IMR-90 (cell line): ENCODE measurements at regions not wholly inside any gene's neighbourhood (a gene's known extent, or its start where the extent isn't known, plus 50 kb on each side); places are given as distances from the start of the nearest gene placed in this dataset.

ENCODE experiments used
- ATAC-seq: fragments of 200-7000 bp; cut with Tn5 transposase; 2 replicates; pipeline ENCODE4 v1.9.1; 2020; ENCODE audit warnings: low read depth, mild to moderate bottlenecking, moderate library complexity
- BruUV-seq: library from RNA; stranded (reverse); fragments of 400-500 nt; replicated peaks from 2 replicates; lab custom pipeline; 2021; lab: Mats Ljungman, UMichigan
- CTCF ChIA-PET: fragments of 300-600 bp; formaldehyde crosslinking; extraction: SDS; loops from one replicate; lab custom pipeline; 2021; ENCODE audit warnings: antibody characterized with exemption; lab: Yijun Ruan, JAX
- POLR2A ChIA-PET: fragments of 300-600 bp; sonication (Branson Sonifier 250); formaldehyde crosslinking; loops from one replicate; lab custom pipeline; 2022; ENCODE audit warnings: antibody characterized with exemption; ENCODE audit not compliant: unreplicated experiment; lab: Charles Lee
- DNase-seq: peaks from one replicate; pipeline ENCODE4 v3.0.0; 2013
- H2AFZ ChIP-seq: replicated peaks from 2 replicates; pipeline ENCODE3; 2013; ENCODE audit warnings: low read length, mild to moderate bottlenecking; ENCODE audit not compliant: poor library complexity
- H2AK5ac ChIP-seq: 2 replicates; pipeline ENCODE4 v1.6.1; 2013; ENCODE audit warnings: low read depth, low read length, inconsistent platforms
- H2AK9ac ChIP-seq: replicated peaks from 2 replicates; pipeline ENCODE3; 2013; ENCODE audit warnings: mild to moderate bottlenecking, low read depth, low read length, moderate library complexity; ENCODE audit not compliant: poor library complexity
- H2BK120ac ChIP-seq: 2 replicates; pipeline ENCODE4 v1.6.1; 2013; ENCODE audit warnings: low read depth, low read length, inconsistent platforms
- H2BK15ac ChIP-seq: 3 replicates; pipeline ENCODE4 v1.6.1; 2013; ENCODE audit warnings: low read depth, low read length, inconsistent platforms
- H2BK20ac ChIP-seq: 2 replicates; pipeline ENCODE4 v1.6.1; 2013; ENCODE audit warnings: low read depth, mild to moderate bottlenecking, inconsistent platforms, low read length, moderate library complexity
- H2BK5ac ChIP-seq: 2 replicates; pipeline ENCODE4 v1.6.1; 2013; ENCODE audit warnings: mild to moderate bottlenecking, low read depth, low read length, inconsistent platforms; ENCODE audit not compliant: poor library complexity, severe bottlenecking
- H3K14ac ChIP-seq: replicated peaks from 2 replicates; pipeline ENCODE4 v1.6.1; 2013; ENCODE audit warnings: low read depth, low read length, inconsistent platforms
- H3K18ac ChIP-seq: 2 replicates; pipeline ENCODE4 v1.6.1; 2013; ENCODE audit warnings: low read depth, low read length, control low read depth
- H3K23ac ChIP-seq: 2 replicates; pipeline ENCODE4 v1.6.1; 2013; ENCODE audit warnings: low read depth, low read length, inconsistent platforms
- H3K27ac ChIP-seq: 2 replicates; pipeline ENCODE4 v1.5.1; 2013; ENCODE audit warnings: mild to moderate bottlenecking, control low read depth, low read length; ENCODE audit not compliant: insufficient read depth
- H3K27me3 ChIP-seq: 2 replicates; pipeline ENCODE4 v1.6.1; 2013; ENCODE audit warnings: low read length; ENCODE audit not compliant: control insufficient read depth, insufficient read depth
- H3K36me3 ChIP-seq: 2 replicates; pipeline ENCODE4 v1.6.1; 2013; ENCODE audit warnings: low read length, mixed read lengths; ENCODE audit not compliant: control insufficient read depth, insufficient read depth
- H3K4ac ChIP-seq: 2 replicates; pipeline ENCODE4 v1.6.1; 2013; ENCODE audit warnings: low read depth, low read length, inconsistent platforms
- H3K4me1 ChIP-seq: 2 replicates; pipeline ENCODE4 v1.6.1; 2013; ENCODE audit warnings: low read length, mixed read lengths; ENCODE audit not compliant: control insufficient read depth, insufficient read depth
- H3K4me2 ChIP-seq: 2 replicates; pipeline ENCODE4 v1.6.1; 2013; ENCODE audit warnings: low read depth, mild to moderate bottlenecking, control low read depth, low read length, moderate library complexity
- H3K4me3 ChIP-seq: 2 replicates; pipeline ENCODE4 v1.5.1; 2013; ENCODE audit warnings: low read depth, mild to moderate bottlenecking, control low read depth, low read length, moderate library complexity; ENCODE audit not compliant: insufficient read depth
- H3K56ac ChIP-seq: 2 replicates; pipeline ENCODE4 v1.6.1; 2013; ENCODE audit warnings: low read length, inconsistent platforms; ENCODE audit not compliant: insufficient read depth; ENCODE audit errors: extremely low read depth
- H3K79me1 ChIP-seq, 2 experiments: 2 replicates each; pipeline ENCODE4 v1.6.1; 2013; ENCODE audit warnings: low read length in 2 of 2, inconsistent platforms in 1 of 2, low read depth in 1 of 2
- H3K9ac ChIP-seq: 2 replicates; pipeline ENCODE4 v1.6.1; 2013; ENCODE audit warnings: low read depth, low read length, control low read depth
- H3K9me1 ChIP-seq: 2 replicates; pipeline ENCODE4 v1.6.1; 2013; ENCODE audit warnings: low read length, inconsistent platforms; ENCODE audit not compliant: insufficient read depth
- H3K9me3 ChIP-seq: 2 replicates; pipeline ENCODE4 v1.6.1; 2013; ENCODE audit warnings: low read length; ENCODE audit not compliant: control insufficient read depth, insufficient read depth
- H4K20me1 ChIP-seq: 2 replicates; pipeline ENCODE4 v1.6.1; 2013; ENCODE audit warnings: low read length, inconsistent platforms; ENCODE audit not compliant: insufficient read depth
- H4K5ac ChIP-seq: 2 replicates; pipeline ENCODE4 v1.6.1; 2013; ENCODE audit warnings: mild to moderate bottlenecking, low read depth, low read length, control low read depth
- H4K8ac ChIP-seq, 2 experiments: 2 replicates each; pipeline ENCODE4 v1.6.1; 2013; ENCODE audit warnings: low read depth in 2 of 2, low read length in 2 of 2, control low read depth in 1 of 2, inconsistent platforms in 1 of 2
- H4K91ac ChIP-seq: 2 replicates; pipeline ENCODE4 v1.6.1; 2013; ENCODE audit warnings: low read depth, low read length, inconsistent platforms; ENCODE audit not compliant: insufficient read depth
- BHLHE40 ChIP-seq: fragments of 150-350 bp; IDR thresholded peaks from 2 replicates; pipeline ENCODE4 v1.6.1; 2016; ENCODE audit warnings: mild to moderate bottlenecking, low read depth, low read length
- CEBPB ChIP-seq: IDR thresholded peaks from 2 replicates; pipeline ENCODE4 v1.6.1; 2012; ENCODE audit warnings: low read depth, low read length, improper control_type of control experiment
- CHD1 ChIP-seq: IDR thresholded peaks from 2 replicates; pipeline ENCODE4 v1.6.1; 2012; ENCODE audit warnings: low read depth, low read length, improper control_type of control experiment
- CTCF ChIP-seq: conservative IDR thresholded peaks from 2 replicates; pipeline ENCODE4 v1.5.1; 2012; ENCODE audit warnings: mild to moderate bottlenecking, low read depth, low read length, improper control_type of control experiment
- FOS ChIP-seq: fragments of 150-350 bp; IDR thresholded peaks from 2 replicates; pipeline ENCODE4 v1.6.1; 2016; ENCODE audit warnings: low read depth, low read length
- MAFK ChIP-seq: IDR thresholded peaks from 2 replicates; pipeline ENCODE4 v1.6.1; 2012; ENCODE audit warnings: low read depth, low read length, improper control_type of control experiment
- MAZ ChIP-seq: IDR thresholded peaks from 2 replicates; pipeline ENCODE4 v1.6.1; 2012; ENCODE audit warnings: low read depth, mild to moderate bottlenecking, low read length, improper control_type of control experiment, moderate library complexity, borderline replicate concordance
- MXI1 ChIP-seq: IDR thresholded peaks from 2 replicates; pipeline ENCODE4 v1.6.1; 2012; ENCODE audit warnings: low read depth, mild to moderate bottlenecking, low read length, moderate library complexity, borderline replicate concordance
- NFE2L2 ChIP-seq: fragments of 150-350 bp; IDR thresholded peaks from 2 replicates; pipeline ENCODE4 v1.6.1; 2016; ENCODE audit warnings: low read depth, mild to moderate bottlenecking, low read length
- POLR2A ChIP-seq: IDR thresholded peaks from 2 replicates; pipeline ENCODE4 v1.6.1; 2012; ENCODE audit warnings: mild to moderate bottlenecking, low read depth, low read length
- RAD21 ChIP-seq: IDR thresholded peaks from 2 replicates; pipeline ENCODE4 v1.6.1; 2012; ENCODE audit warnings: low read length, improper control_type of control experiment
- RCOR1 ChIP-seq: IDR thresholded peaks from 2 replicates; pipeline ENCODE4 v1.6.1; 2012; ENCODE audit warnings: mild to moderate bottlenecking, low read length, improper control_type of control experiment; ENCODE audit not compliant: insufficient replicate concordance
- RFX5 ChIP-seq: IDR thresholded peaks from 2 replicates; pipeline ENCODE4 v1.8.0; 2012; ENCODE audit warnings: low read depth, mild to moderate bottlenecking, low read length, moderate library complexity
- SMC3 ChIP-seq: fragments of 150-350 bp; IDR thresholded peaks from 2 replicates; pipeline ENCODE4 v1.6.1; 2016; ENCODE audit warnings: low read depth, mild to moderate bottlenecking, antibody characterized with exemption, low read length, moderate library complexity
- USF2 ChIP-seq: fragments of 150-350 bp; IDR thresholded peaks from 2 replicates; pipeline ENCODE4 v1.6.1; 2017; ENCODE audit warnings: mild to moderate bottlenecking, antibody characterized with exemption, low read length, low read depth
- WGBS, 2 experiments: methylation state at CpG; one replicate each; pipeline versions ENCODE4 v1.1.5 to v1.1.7; 2013; ENCODE audit warnings: missing lambda C conversion rate in 2 of 2; ENCODE audit not compliant: insufficient read length in 1 of 2; ENCODE audit errors: extremely low coverage in 2 of 2; 5-methylcytosine and 5-hydroxymethylcytosine counted together
- dilution Hi-C: fragments of 300-500 bp; cut with HindIII; formaldehyde crosslinking; loops from one replicate; pipeline ENCODE4 v1.14.3; 2018; ENCODE audit warnings: low sequenced_read_pairs; ENCODE audit not compliant: unreplicated experiment
- in situ Hi-C: fragments of 300-500 bp; cut with MboI; formaldehyde crosslinking; loops from 3 replicates; pipeline ENCODE4 v1.14.3; 2019; ENCODE audit warnings: low sequenced_read_pairs, inconsistent platforms, mixed read lengths
- intact Hi-C: fragments of 100-400 bp; cut with micrococcal nuclease; formaldehyde crosslinking; loops from 2 replicates; pipeline ENCODE4 v1.10.0; 2022
- TF ChIP-seq, protein P1 (sequence below): fragments of 150-350 bp; IDR thresholded peaks from 2 replicates; pipeline ENCODE4 v1.6.1; 2016; ENCODE audit warnings: low read depth, mild to moderate bottlenecking, low read length, moderate library complexity, borderline replicate concordance

GRCh38 chr5:174455301-174455700, 269.1 kb upstream of the MSX2 start:
- H2BK15ac ChIP-seq: no peak overlapping the region
- H2BK20ac ChIP-seq: no peak overlapping the region
- dilution Hi-C loops: no loop called here
- in situ Hi-C loops: no loop called here
- no peak overlapping the region for H3K4me3 ChIP-seq
- CTCF ChIA-PET: no interaction called here
- no peak overlapping the region for H3K4me2 ChIP-seq
- no peak overlapping the region for H3K23ac ChIP-seq
- no peak overlapping the region for H3K27ac ChIP-seq
- no peaks in the 10 kb centered on the region for H3K9me1 ChIP-seq
- no peak overlapping the region for H2BK5ac ChIP-seq
- no peaks in the 10 kb centered on the region for H3K79me1 ChIP-seq
- no peaks in the 10 kb centered on the region for H4K20me1 ChIP-seq
- peaks cover 4% of the 10 kb centered on the region for H3K27me3 ChIP-seq
- no peak for ATAC-seq
- no peaks in the 10 kb centered on the region for H3K36me3 ChIP-seq
- no peak overlapping the region for H4K5ac ChIP-seq
- no peaks in the 10 kb centered on the region for H3K9me3 ChIP-seq
- intact Hi-C loops: no loop called here
- no peak overlapping the region for H3K4ac ChIP-seq
- H3K18ac ChIP-seq: no peak overlapping the region
- no peak overlapping the region for H2BK120ac ChIP-seq
- no peak overlapping the region for H3K9ac ChIP-seq
- no peak for DNase-seq
- no peak overlapping the region for H2AK5ac ChIP-seq
- no peak overlapping the region for H4K91ac ChIP-seq
- H3K4me1 ChIP-seq: no peaks in the 10 kb centered on the region
- WGBS, 2 experiments: no CpG with 5 or more reads among the region's 4 CpGs
- POLR2A ChIA-PET: no interaction called here
- no TSS peak for BruUV-seq
- H4K8ac ChIP-seq: no peak overlapping the region
- H3K14ac ChIP-seq: no peak overlapping the region
- no peak overlapping the region for H2AFZ ChIP-seq
- H3K56ac ChIP-seq: no peak overlapping the region
- H2AK9ac ChIP-seq: no peak overlapping the region
- TF ChIP-seq CHD1 (no peak), USF2 (no peak), SMC3 (no peak), RCOR1 (no peak), MAZ (no peak), RAD21 (no peak), MAFK (no peak), CEBPB (no peak), FOS (no peak), NFE2L2 (no peak), MXI1 (no peak), RFX5 (no peak), BHLHE40 (no peak), CTCF (no peak), POLR2A (no peak)
- TF ChIP-seq, protein P1, sequence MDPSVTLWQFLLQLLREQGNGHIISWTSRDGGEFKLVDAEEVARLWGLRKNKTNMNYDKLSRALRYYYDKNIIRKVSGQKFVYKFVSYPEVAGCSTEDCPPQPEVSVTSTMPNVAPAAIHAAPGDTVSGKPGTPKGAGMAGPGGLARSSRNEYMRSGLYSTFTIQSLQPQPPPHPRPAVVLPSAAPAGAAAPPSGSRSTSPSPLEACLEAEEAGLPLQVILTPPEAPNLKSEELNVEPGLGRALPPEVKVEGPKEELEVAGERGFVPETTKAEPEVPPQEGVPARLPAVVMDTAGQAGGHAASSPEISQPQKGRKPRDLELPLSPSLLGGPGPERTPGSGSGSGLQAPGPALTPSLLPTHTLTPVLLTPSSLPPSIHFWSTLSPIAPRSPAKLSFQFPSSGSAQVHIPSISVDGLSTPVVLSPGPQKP: no peak
